ENCODE measurements at regions not wholly inside any gene's neighbourhood (a gene's known extent, or its start where the extent isn't known, plus 50 kb on each side); places are given as distances from the start of the nearest gene placed in this dataset.

DNA sequence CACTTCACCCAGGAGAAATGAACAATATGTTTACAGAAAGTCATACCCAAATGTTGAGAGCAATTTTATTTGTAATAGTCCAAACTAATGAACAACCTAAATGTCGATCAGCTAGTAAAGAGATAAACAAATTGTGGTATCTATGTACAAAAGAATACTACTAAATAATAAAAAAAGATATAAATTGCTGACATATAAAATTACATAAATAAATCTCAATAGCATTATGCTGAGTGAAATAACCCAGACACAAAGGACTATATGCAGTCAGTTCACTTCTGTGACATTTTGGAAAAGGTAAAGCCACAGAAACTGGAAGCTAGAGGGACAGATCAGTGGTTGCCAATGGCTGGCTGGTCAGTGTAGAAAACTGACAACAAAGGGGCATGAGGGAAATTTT, 346.0 kb upstream of the PCDH20 start:
- Histone ChIP-seq H3K56ac (ENCODE audit: extremely low read depth, insufficient read depth, low read length) (no peak overlapping the region; the same call in 1 of the 2 replicates), H3K27me3 (ENCODE audit: control insufficient read depth, insufficient read depth, low read length) (no peaks in the 10 kb centered on the region), H3K79me1 (ENCODE audit: low read depth in 1 of 2, low read length in 2 of 2) (no peaks in the 10 kb centered on the region), H4K20me1 (ENCODE audit: insufficient read depth, low read length) (no peaks in the 10 kb centered on the region), H2AK5ac (ENCODE audit: low read depth, low read length) (no peak overlapping the region), H3K4ac (ENCODE audit: low read depth, low read length) (no peak overlapping the region), H3K4me2 (ENCODE audit: low read depth, low read length) (no peak overlapping the region), H3K9me1 (ENCODE audit: insufficient read depth, low read length) (no peaks in the 10 kb centered on the region), H4K5ac (ENCODE audit: low read depth, low read length) (no peak overlapping the region), H2BK15ac (ENCODE audit: low read depth, low read length) (no peak overlapping the region), H2AFZ (replicated peaks; ENCODE audit: low read length, poor library complexity) (no peak overlapping the region), H2AK9ac (replicated peaks; ENCODE audit: low read depth, low read length, poor library complexity) (no peak overlapping the region), H3K4me1 (ENCODE audit: control insufficient read depth, insufficient read depth, low read length) (no peaks in the 10 kb centered on the region), H4K8ac (ENCODE audit: low read depth in 2 of 2, low read length in 2 of 2) (no peak overlapping the region), H3K9me3 (ENCODE audit: control insufficient read depth, insufficient read depth, low read length) (peaks cover 14% of the 10 kb centered on the region; the same call in 1 of the 2 replicates), H3K18ac (ENCODE audit: low read depth, low read length) (no peak overlapping the region), H3K9ac (ENCODE audit: low read depth, low read length) (no peak overlapping the region), H3K36me3 (ENCODE audit: control insufficient read depth, insufficient read depth, low read length) (no peaks in the 10 kb centered on the region), H4K91ac (ENCODE audit: insufficient read depth, low read depth, low read length) (no peak overlapping the region), H3K4me3 (ENCODE audit: insufficient read depth, low read depth, low read length) (no peak overlapping the region), H3K14ac (replicated peaks; ENCODE audit: low read depth, low read length) (no peak overlapping the region), H3K23ac (ENCODE audit: low read depth, low read length) (no peak overlapping the region), H2BK120ac (ENCODE audit: low read depth, low read length) (no peak overlapping the region), H2BK20ac (ENCODE audit: low read depth, low read length) (no peak overlapping the region), H3K27ac (ENCODE audit: insufficient read depth, low read length) (no peak overlapping the region), H2BK5ac (ENCODE audit: low read depth, low read length, poor library complexity, severe bottlenecking) (no peak overlapping the region)
- ChIA-PET CTCF (no interaction called here), POLR2A (ENCODE audit: unreplicated experiment) (no interaction called here)
- WGBS, 2 experiments (ENCODE audit: extremely low coverage in 2 of 2, insufficient read length in 1 of 2) = no CpG with 5 or more reads among the region's 1 CpG
- no peak for TF ChIP-seq CHD1 (IDR thresholded peaks at IDR 0.05; ENCODE audit: low read depth, low read length)
- no peak for TF ChIP-seq MAZ (IDR thresholded peaks at IDR 0.05; ENCODE audit: borderline replicate concordance, low read depth, low read length)
- no peak for TF ChIP-seq POLR2A (IDR thresholded peaks at IDR 0.05; ENCODE audit: low read depth, low read length)
- TF ChIP-seq RFX5 (IDR thresholded peaks at IDR 0.05; ENCODE audit: low read depth, low read length) = no peak
- no peak for TF ChIP-seq RAD21 (IDR thresholded peaks at IDR 0.05; ENCODE audit: low read length)
- peak; percentile 48; the same call in 1 of the 2 replicates for TF ChIP-seq MAFK (IDR thresholded peaks at IDR 0.05; ENCODE audit: low read depth, low read length)
- DNase-seq (no peak), ATAC-seq (ENCODE audit: low read depth) (no peak)
- intact Hi-C loops (cut with micrococcal nuclease) = no loop called here
- in situ Hi-C loops (cut with MboI; ENCODE audit: low sequenced_read_pairs) = no loop called here
- BruUV-seq (replicated peaks) = no TSS peak
- dilution Hi-C loops (cut with HindIII; ENCODE audit: low sequenced_read_pairs, unreplicated experiment) = no loop called here
